ENCODE measurements at regions not wholly inside any gene's neighbourhood (a gene's known extent, or its start where the extent isn't known, plus 50 kb on each side); places are given as distances from the start of the nearest gene placed in this dataset.

- TF ChIP-seq ZNF274 (IDR thresholded peaks at IDR 0.05; ENCODE audit: low read depth, low read length) (no peak), YY1 (IDR thresholded peaks at IDR 0.05; ENCODE audit: insufficient read depth, insufficient read length) (no peak)
These were observed 60.0 kb upstream of the TNR start for GRCh38 chr1:175803413-175803812.

Measured in NT2/D1 (cell line).